ENCODE measurements at regions not wholly inside any gene's neighbourhood (a gene's known extent, or its start where the extent isn't known, plus 50 kb on each side); places are given as distances from the start of the nearest gene placed in this dataset.
"Not testable (repeated sequence)": the region's sequence is repeated elsewhere in the genome, so short reads cannot be mapped to it uniquely, and the experiment has no call there.

- DNase-seq, result no peak
Observed at GRCh38 chr17:59496178-59496577, 69.2 kb upstream of the DHX40 start.

GRCh38 chr17:59498530-59499307 is 66.7 kb upstream of the DHX40 start:
- DNase-seq, result no peak

- not testable (repeated sequence) for DNase-seq
Observed at GRCh38 chr17:59500086-59500655, 65.2 kb upstream of the DHX40 start.

- no peak for DNase-seq
Observed at GRCh38 chr17:59501690-59502089, 63.7 kb upstream of the DHX40 start.

- DNase-seq, result no peak
Observed at GRCh38 chr17:59502800-59503199, 62.6 kb upstream of the DHX40 start.

- DNase-seq, result no peak
Observed at GRCh38 chr17:59503500-59503899, 61.9 kb upstream of the DHX40 start.

GRCh38 chr17:59504821-59505220 is 60.6 kb upstream of the DHX40 start:
- no peak for DNase-seq

GRCh38 chr17:59505610-59506276 is 59.7 kb upstream of the DHX40 start:
- DNase-seq, result no peak

GRCh38 chr17:59506894-59507726 is 58.3 kb upstream of the DHX40 start:
- no peak for DNase-seq

GRCh38 chr17:59508999-59509625 is 56.3 kb upstream of the DHX40 start:
- DNase-seq, result no peak

- no peak for DNase-seq
Observed at GRCh38 chr17:59510611-59511010, 54.8 kb upstream of the DHX40 start.

GRCh38 chr17:59511726-59512125 is 53.7 kb upstream of the DHX40 start:
- no peak for DNase-seq

- DNase-seq, result no peak
Observed at GRCh38 chr17:59512844-59513385, 52.5 kb upstream of the DHX40 start.

GRCh38 chr17:59513934-59514841 is 51.2 kb upstream of the DHX40 start:
- DNase-seq, result peak; percentile 84

Data from NCI-H1048 (cell line).